Trophoblast cell (in vitro differentiated cells and primary cell): ENCODE measurements at regions not wholly inside any gene's neighbourhood (a gene's known extent, or its start where the extent isn't known, plus 50 kb on each side); places are given as distances from the start of the nearest gene placed in this dataset.
"Not testable (repeated sequence)": the region's sequence is repeated elsewhere in the genome, so short reads cannot be mapped to it uniquely, and the experiment has no call there.

Source experiments
- DNase-seq, 2 donors: peaks; one replicate each; pipeline ENCODE4 v3.0.0-alpha.2; 2016
- H2AFZ ChIP-seq: 2 replicates; pipeline ENCODE4 v1.6.1; 2013; ENCODE audit warnings: low read length, moderate library complexity, mild to moderate bottlenecking; ENCODE audit not compliant: insufficient read depth, poor library complexity
- H2AK5ac ChIP-seq: 2 replicates; pipeline ENCODE4 v1.6.1; 2013; ENCODE audit warnings: mild to moderate bottlenecking, low read length
- H2BK120ac ChIP-seq: 2 replicates; pipeline ENCODE4 v1.6.1; 2013; ENCODE audit warnings: low read length, mild to moderate bottlenecking, moderate library complexity; ENCODE audit not compliant: insufficient read depth, poor library complexity
- H2BK12ac ChIP-seq: 2 replicates; pipeline ENCODE4 v1.6.1; 2013; ENCODE audit warnings: mild to moderate bottlenecking, low read length, moderate library complexity
- H2BK5ac ChIP-seq: 2 replicates; pipeline ENCODE4 v1.6.1; 2013; ENCODE audit warnings: low read length, low read depth, moderate library complexity, mild to moderate bottlenecking; ENCODE audit not compliant: poor library complexity
- H3K14ac ChIP-seq: 2 replicates; pipeline ENCODE4 v1.6.1; 2013; ENCODE audit warnings: mild to moderate bottlenecking, low read length
- H3K18ac ChIP-seq: 2 replicates; pipeline ENCODE4 v1.6.1; 2013; ENCODE audit warnings: mild to moderate bottlenecking, low read length
- H3K23ac ChIP-seq: 2 replicates; pipeline ENCODE4 v1.6.1; 2013; ENCODE audit warnings: low read length
- H3K27ac ChIP-seq: 2 replicates; pipeline ENCODE4 v1.5.1; 2013; ENCODE audit warnings: low read depth, mild to moderate bottlenecking, inconsistent platforms, low read length, moderate library complexity
- H3K27me3 ChIP-seq: 2 replicates; pipeline ENCODE4 v1.6.1; 2013; ENCODE audit warnings: inconsistent platforms, mild to moderate bottlenecking, low read length, moderate library complexity; ENCODE audit not compliant: insufficient read depth
- H3K36me3 ChIP-seq, 2 experiments: 1 replicate in 1 of 2; 2 replicates in 1 of 2; pipeline ENCODE4 v1.6.1; 2013; ENCODE audit warnings: low read length in 2 of 2, mild to moderate bottlenecking in 2 of 2, moderate library complexity in 1 of 2; ENCODE audit not compliant: insufficient read depth in 2 of 2, control insufficient read depth in 1 of 2
- H3K4ac ChIP-seq: 2 replicates; pipeline ENCODE4 v1.6.1; 2013; ENCODE audit warnings: low read depth, mild to moderate bottlenecking, low read length, moderate library complexity
- H3K4me1 ChIP-seq, 2 experiments: 1 replicate in 1 of 2; 2 replicates in 1 of 2; pipeline ENCODE4 v1.6.1; 2013; ENCODE audit warnings: low read length in 2 of 2, mild to moderate bottlenecking in 2 of 2, moderate library complexity in 1 of 2; ENCODE audit not compliant: insufficient read depth in 2 of 2, control insufficient read depth in 1 of 2
- H3K4me2 ChIP-seq: 2 replicates; pipeline ENCODE4 v1.6.1; 2013; ENCODE audit warnings: inconsistent platforms, mild to moderate bottlenecking, low read length, moderate library complexity
- H3K4me3 ChIP-seq: 2 replicates; pipeline ENCODE4 v1.5.1; 2013; ENCODE audit warnings: mild to moderate bottlenecking, low read depth, low read length, inconsistent platforms
- H3K79me1 ChIP-seq: one replicate; pipeline ENCODE4 v1.6.1; 2013; ENCODE audit warnings: low read length
- H3K79me2 ChIP-seq: 2 replicates; pipeline ENCODE4 v1.6.1; 2013; ENCODE audit warnings: low read length, mild to moderate bottlenecking; ENCODE audit not compliant: control insufficient read depth, insufficient read depth, poor library complexity
- H3K9ac ChIP-seq: 2 replicates; pipeline ENCODE4 v1.6.1; 2013; ENCODE audit warnings: mild to moderate bottlenecking, low read length
- H3K9me3 ChIP-seq: 2 replicates; pipeline ENCODE4 v1.6.1; 2013; ENCODE audit warnings: low read depth, mild to moderate bottlenecking, control low read depth, inconsistent platforms, low read length; ENCODE audit not compliant: insufficient read depth
- H4K12ac ChIP-seq: 2 replicates; pipeline ENCODE4 v1.6.1; 2013; ENCODE audit warnings: low read depth, mild to moderate bottlenecking, low read length, moderate library complexity
- H4K8ac ChIP-seq: 2 replicates; pipeline ENCODE4 v1.6.1; 2013; ENCODE audit warnings: low read depth, mild to moderate bottlenecking, low read length, moderate library complexity
- H4K91ac ChIP-seq: one replicate; pipeline ENCODE4 v1.6.1; 2013; ENCODE audit warnings: low read depth, mild to moderate bottlenecking, low read length, moderate library complexity
- WGBS: extraction: QIAGEN DNeasy Blood & Tissue Kit; methylation state at CpG from one replicate; pipeline ENCODE4 v1.1.7; 2013; ENCODE audit warnings: missing lambda C conversion rate; ENCODE audit not compliant: insufficient read length, insufficient coverage; ENCODE audit errors: extremely low coverage; 5-methylcytosine and 5-hydroxymethylcytosine counted together

- H3K14ac ChIP-seq, H3K36me3 ChIP-seq, H3K18ac ChIP-seq, H3K4me3 ChIP-seq, H3K4me1 ChIP-seq, H4K91ac ChIP-seq, H3K4ac ChIP-seq, H2AFZ ChIP-seq, H3K27ac ChIP-seq, H3K4me2 ChIP-seq, DNase-seq, H4K12ac ChIP-seq, H2AK5ac ChIP-seq, H4K8ac ChIP-seq, H2BK120ac ChIP-seq, H3K79me2 ChIP-seq, H3K9ac ChIP-seq, H3K27me3 ChIP-seq, H2BK12ac ChIP-seq, H3K23ac ChIP-seq, H3K79me1 ChIP-seq, H2BK5ac ChIP-seq: not testable (repeated sequence)
- peaks cover 15% of the 10 kb centered on the region for H3K9me3 ChIP-seq
- WGBS, result no CpG with 5 or more reads among the region's 20 CpGs
Observed at GRCh38 chr18:14985291-14986013, 237.5 kb downstream of the ANKRD30B start.

DNA sequence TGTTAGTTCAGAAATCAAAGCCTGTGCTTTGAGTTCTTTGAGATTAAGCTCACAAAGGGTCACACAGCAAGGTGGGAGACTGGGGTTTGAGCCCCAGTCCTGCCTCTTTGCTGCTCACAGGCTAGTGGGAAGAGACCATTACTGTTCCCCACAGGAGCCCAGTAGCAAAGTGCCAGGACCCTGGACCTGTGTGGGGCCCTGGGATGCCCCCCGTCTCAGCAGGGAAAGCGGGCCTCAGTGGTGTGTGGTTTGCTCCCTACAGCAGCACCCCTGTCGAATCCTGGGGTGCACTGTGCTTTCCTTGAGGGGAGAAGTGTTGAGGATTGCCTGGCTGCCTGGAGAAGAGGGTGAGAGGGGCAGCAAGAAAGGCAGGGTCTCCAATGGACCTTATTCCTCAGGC is 239.4 kb downstream of the ANKRD30B start:
- H3K4ac ChIP-seq, H3K23ac ChIP-seq, DNase-seq, H4K91ac ChIP-seq, H3K4me1 ChIP-seq, H3K79me1 ChIP-seq, H2AFZ ChIP-seq, H3K36me3 ChIP-seq, H3K9ac ChIP-seq, H3K27ac ChIP-seq, H2BK120ac ChIP-seq, H3K27me3 ChIP-seq, H2AK5ac ChIP-seq, H3K14ac ChIP-seq, H4K8ac ChIP-seq, H3K18ac ChIP-seq, H2BK12ac ChIP-seq, H2BK5ac ChIP-seq, H4K12ac ChIP-seq, H3K4me3 ChIP-seq, H3K79me2 ChIP-seq, H3K4me2 ChIP-seq: not testable (repeated sequence)
- H3K9me3 ChIP-seq, result peaks cover 24% of the 10 kb centered on the region
- no CpG with 5 or more reads among the region's 3 CpGs for whole genome bisulfite sequencing

DNA sequence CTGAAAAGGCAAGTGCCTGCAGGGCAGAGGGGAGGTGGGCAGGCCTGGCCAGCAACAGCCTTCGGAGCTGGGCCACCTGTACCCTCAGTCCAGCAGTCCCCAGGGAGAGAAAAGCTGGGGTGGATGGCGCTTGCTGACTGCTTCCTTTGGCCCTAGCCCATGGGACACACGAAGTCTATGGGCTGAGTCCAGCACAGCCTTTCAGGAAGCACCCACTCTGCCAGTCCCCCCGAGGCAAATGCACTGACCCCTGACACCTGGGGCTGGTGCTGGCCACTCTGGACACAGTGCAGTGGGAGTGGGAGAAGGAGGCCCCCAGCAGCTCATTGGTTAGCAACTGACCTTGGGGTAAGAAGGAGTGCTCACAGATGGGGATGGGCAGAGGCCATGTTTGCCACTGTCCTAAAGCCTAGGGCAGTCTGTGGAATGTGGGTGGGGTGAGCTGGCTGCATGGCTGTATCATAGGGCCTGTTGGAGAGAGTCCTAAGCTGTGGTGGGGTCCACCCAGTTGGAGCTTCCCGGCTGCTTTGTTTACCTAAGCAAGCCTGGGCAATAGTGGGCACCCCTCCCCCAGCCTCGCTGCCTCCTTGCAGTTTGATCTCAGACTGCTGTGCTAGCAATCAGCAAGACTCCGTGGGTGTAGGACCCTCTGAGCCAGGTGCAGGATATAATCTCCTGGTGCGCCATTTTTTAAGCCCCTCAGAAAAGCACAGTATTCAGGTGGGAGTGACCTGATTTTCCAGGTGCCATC is 240.2 kb downstream of the ANKRD30B start:
- not testable (repeated sequence) for H3K9ac ChIP-seq, H2AFZ ChIP-seq, H3K79me1 ChIP-seq, H3K4me2 ChIP-seq, H3K4me3 ChIP-seq, H3K23ac ChIP-seq, H3K14ac ChIP-seq, H4K8ac ChIP-seq, H2AK5ac ChIP-seq, H3K27ac ChIP-seq, DNase-seq, H3K4ac ChIP-seq, H3K4me1 ChIP-seq, H3K36me3 ChIP-seq, H3K27me3 ChIP-seq, H3K79me2 ChIP-seq, H2BK5ac ChIP-seq, H2BK12ac ChIP-seq, H4K91ac ChIP-seq, H2BK120ac ChIP-seq, H3K18ac ChIP-seq, H4K12ac ChIP-seq
- H3K9me3 ChIP-seq, result peaks cover 27% of the 10 kb centered on the region
- WGBS, result no CpG with 5 or more reads among the region's 8 CpGs

DNA sequence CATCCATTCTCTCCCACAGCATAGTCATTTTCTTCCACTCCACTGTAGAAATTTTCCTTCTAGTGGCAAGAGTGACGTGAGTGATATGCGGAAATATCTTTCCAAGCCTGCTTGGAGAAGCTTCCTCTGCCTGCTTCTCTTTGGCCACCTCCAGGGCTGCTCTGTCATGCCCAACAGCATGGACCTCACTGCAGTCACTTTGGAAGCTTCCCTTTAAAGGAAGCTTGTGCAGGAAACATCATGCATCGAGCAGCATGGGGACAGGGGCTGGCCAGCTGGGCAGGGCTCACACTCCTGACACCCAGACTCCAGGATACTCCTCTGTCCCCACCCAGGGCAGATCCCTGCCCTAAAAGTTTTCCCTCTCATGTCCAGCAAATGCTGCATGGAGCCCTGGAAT is 241.6 kb downstream of the ANKRD30B start:
- H3K27ac ChIP-seq, H2BK120ac ChIP-seq, H2AFZ ChIP-seq, H3K4ac ChIP-seq, H2BK12ac ChIP-seq, H2AK5ac ChIP-seq, H2BK5ac ChIP-seq, H3K18ac ChIP-seq, H3K4me1 ChIP-seq, H3K4me3 ChIP-seq, H4K12ac ChIP-seq, H3K9ac ChIP-seq, H3K36me3 ChIP-seq, H3K27me3 ChIP-seq, H3K4me2 ChIP-seq, H4K91ac ChIP-seq, H3K23ac ChIP-seq, H4K8ac ChIP-seq, H3K79me2 ChIP-seq, DNase-seq, H3K79me1 ChIP-seq, H3K14ac ChIP-seq: not testable (repeated sequence)
- no CpG with 5 or more reads among the region's 3 CpGs for WGBS
- peaks cover 27% of the 10 kb centered on the region for H3K9me3 ChIP-seq
